Mesenchymal stem cell (in vitro differentiated cells and primary cell): ENCODE measurements at regions not wholly inside any gene's neighbourhood (a gene's known extent, or its start where the extent isn't known, plus 50 kb on each side); places are given as distances from the start of the nearest gene placed in this dataset.

Experiments used
- DNase-seq: peaks from one replicate; pipeline ENCODE4 v3.0.0-alpha.2; 2013
- H2AFZ ChIP-seq: one replicate; pipeline ENCODE4 v1.6.1; 2013; ENCODE audit warnings: low read depth, mild to moderate bottlenecking, control low read depth, inconsistent platforms, low read length, moderate library complexity
- H2AK5ac ChIP-seq: 2 replicates; pipeline ENCODE4 v1.6.1; 2013; ENCODE audit warnings: low read length, moderate library complexity, mild to moderate bottlenecking, inconsistent platforms; ENCODE audit not compliant: severe bottlenecking
- H2BK120ac ChIP-seq: one replicate; pipeline ENCODE4 v1.6.1; 2013; ENCODE audit warnings: low read depth, mild to moderate bottlenecking, inconsistent platforms, low read length, moderate library complexity
- H2BK12ac ChIP-seq, 2 experiments: one replicate each; pipeline ENCODE4 v1.6.1; 2013; ENCODE audit warnings: inconsistent platforms in 2 of 2, low read length in 2 of 2, mild to moderate bottlenecking in 2 of 2, moderate library complexity in 2 of 2, control low read depth in 1 of 2
- H2BK15ac ChIP-seq: one replicate; pipeline ENCODE4 v1.6.1; 2013; ENCODE audit warnings: mild to moderate bottlenecking, low read depth, inconsistent platforms; ENCODE audit not compliant: poor library complexity, severe bottlenecking
- H2BK5ac ChIP-seq: 2 replicates; pipeline ENCODE4 v1.6.1; 2013; ENCODE audit warnings: low read depth, mild to moderate bottlenecking, low read length, control low read depth, inconsistent platforms; ENCODE audit not compliant: poor library complexity, severe bottlenecking
- H3K14ac ChIP-seq, 2 experiments: one replicate each; pipeline ENCODE4 v1.6.1; 2013; ENCODE audit warnings: inconsistent platforms in 2 of 2, low read length in 2 of 2, control low read depth in 1 of 2, mild to moderate bottlenecking in 1 of 2, moderate library complexity in 1 of 2
- H3K18ac ChIP-seq, 2 experiments: one replicate each; pipeline ENCODE4 v1.6.1; 2013; ENCODE audit warnings: inconsistent platforms in 2 of 2, low read length in 2 of 2, control low read depth in 1 of 2, low read depth in 1 of 2, mild to moderate bottlenecking in 1 of 2
- H3K23ac ChIP-seq, 2 experiments: one replicate each; pipeline ENCODE4 v1.6.1; 2013; ENCODE audit warnings: inconsistent platforms in 2 of 2, low read length in 2 of 2, mild to moderate bottlenecking in 2 of 2, moderate library complexity in 2 of 2, control low read depth in 1 of 2
- H3K27ac ChIP-seq: 2 replicates; pipeline ENCODE4 v1.5.1; 2013; ENCODE audit warnings: mild to moderate bottlenecking, moderate library complexity, low read length, control low read depth, inconsistent platforms; ENCODE audit not compliant: poor library complexity, severe bottlenecking
- H3K27me3 ChIP-seq, 2 experiments: 2 replicates each; pipeline versions ENCODE4 v1.6.1 to v1.7.0; 2013; ENCODE audit warnings: low read length in 2 of 2, mild to moderate bottlenecking in 2 of 2, moderate library complexity in 2 of 2, control low read depth in 1 of 2, inconsistent platforms in 1 of 2; ENCODE audit not compliant: control insufficient read depth in 1 of 2, insufficient read depth in 1 of 2
- H3K36me3 ChIP-seq, 2 experiments: 2 replicates each; pipeline versions ENCODE4 v1.6.1 to v1.7.0; 2013; ENCODE audit warnings: low read length in 2 of 2, control low read depth in 1 of 2, inconsistent platforms in 1 of 2, low read depth in 1 of 2, mild to moderate bottlenecking in 1 of 2; ENCODE audit not compliant: insufficient read depth in 2 of 2, control insufficient read depth in 1 of 2
- H3K4ac ChIP-seq, 2 experiments: one replicate each; pipeline ENCODE4 v1.6.1; 2013; ENCODE audit warnings: inconsistent platforms in 2 of 2, low read length in 2 of 2, mild to moderate bottlenecking in 2 of 2, moderate library complexity in 2 of 2, control low read depth in 1 of 2, low read depth in 1 of 2
- H3K4me1 ChIP-seq: 2 replicates; pipeline ENCODE4 v1.6.1; 2013; ENCODE audit warnings: low read depth, low read length, control low read depth; ENCODE audit not compliant: control insufficient read depth, insufficient read depth
- H3K4me2 ChIP-seq: 2 replicates; pipeline ENCODE4 v1.6.1; 2013; ENCODE audit warnings: low read length, mild to moderate bottlenecking, inconsistent platforms; ENCODE audit not compliant: poor library complexity, severe bottlenecking
- H3K4me3 ChIP-seq, 2 experiments: 2 replicates each; pipeline versions ENCODE4 v1.5.1 to v1.7.0; 2013; ENCODE audit warnings: low read length in 2 of 2, mild to moderate bottlenecking in 2 of 2, control low read depth in 1 of 2, low read depth in 1 of 2; ENCODE audit not compliant: insufficient read depth in 1 of 2
- H3K79me1 ChIP-seq: replicated peaks from 2 replicates; pipeline ENCODE4 v1.6.1; 2013; ENCODE audit warnings: mild to moderate bottlenecking, control low read depth, low read length, inconsistent platforms; ENCODE audit not compliant: poor library complexity, severe bottlenecking
- H3K9ac ChIP-seq: 2 replicates; pipeline ENCODE4 v1.7.0; 2013; ENCODE audit warnings: mild to moderate bottlenecking, low read length, moderate library complexity
- H3K9me3 ChIP-seq: 2 replicates; pipeline ENCODE4 v1.7.0; 2013; ENCODE audit warnings: mild to moderate bottlenecking, low read length; ENCODE audit not compliant: control insufficient read depth
- H4K8ac ChIP-seq: one replicate; pipeline ENCODE4 v1.6.1; 2013; ENCODE audit warnings: inconsistent platforms, mild to moderate bottlenecking, low read length, moderate library complexity
- H4K91ac ChIP-seq: one replicate; pipeline ENCODE4 v1.6.1; 2013; ENCODE audit warnings: mild to moderate bottlenecking, low read length, inconsistent platforms
- WGBS: methylation state at CpG from one replicate; pipeline ENCODE4 v1.1.7; 2013; ENCODE audit warnings: mixed read lengths; 5-methylcytosine and 5-hydroxymethylcytosine counted together

DNA sequence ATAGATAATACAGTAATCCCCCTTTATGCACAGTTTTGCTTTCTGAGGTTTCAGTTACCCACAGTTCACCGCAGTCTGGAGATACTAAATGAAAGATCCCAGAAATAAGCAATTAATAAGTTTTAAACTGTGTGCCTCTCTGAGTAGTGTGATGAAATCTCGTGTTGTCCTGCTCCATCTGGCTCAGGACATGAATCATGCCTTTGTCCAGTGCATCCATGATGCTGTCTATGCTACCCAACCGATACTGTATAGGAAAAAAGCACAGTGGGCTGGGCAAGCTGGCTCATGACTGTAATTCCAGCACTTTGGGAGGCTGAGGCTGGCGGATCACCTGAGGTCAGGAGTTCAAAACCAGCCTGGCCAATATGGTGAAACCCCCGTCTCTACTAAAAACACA, 85.0 kb upstream of the SLC2A1 start:
- H3K36me3 ChIP-seq = no peaks in the 10 kb centered on the region
- no peak overlapping the region for H3K4me3 ChIP-seq
- no peak overlapping the region for H3K14ac ChIP-seq
- no peak overlapping the region for H2BK12ac ChIP-seq
- H3K18ac ChIP-seq = no peak overlapping the region
- no peak overlapping the region for H3K23ac ChIP-seq
- H2AFZ ChIP-seq = no peak overlapping the region
- no peak overlapping the region for H2BK120ac ChIP-seq
- no peak overlapping the region for H2AK5ac ChIP-seq
- H3K9ac ChIP-seq = no peak overlapping the region
- no peaks in the 10 kb centered on the region for H3K9me3 ChIP-seq
- no peak overlapping the region for H4K8ac ChIP-seq
- no peaks in the 10 kb centered on the region for H3K79me1 ChIP-seq
- H3K27me3 ChIP-seq = peaks cover 4 to 51% of the 10 kb centered on the region in 2 experiments
- H2BK5ac ChIP-seq = no peak overlapping the region
- H3K4me1 ChIP-seq = peaks cover 2% of the 10 kb centered on the region
- no peak for DNase-seq
- H3K4ac ChIP-seq = no peak overlapping the region
- H3K27ac ChIP-seq = no peak overlapping the region
- no peak overlapping the region for H3K4me2 ChIP-seq
- H2BK15ac ChIP-seq = no peak overlapping the region
- no peak overlapping the region for H4K91ac ChIP-seq
- 81% methylated on average over 5 of the region's 5 CpGs for WGBS

DNA sequence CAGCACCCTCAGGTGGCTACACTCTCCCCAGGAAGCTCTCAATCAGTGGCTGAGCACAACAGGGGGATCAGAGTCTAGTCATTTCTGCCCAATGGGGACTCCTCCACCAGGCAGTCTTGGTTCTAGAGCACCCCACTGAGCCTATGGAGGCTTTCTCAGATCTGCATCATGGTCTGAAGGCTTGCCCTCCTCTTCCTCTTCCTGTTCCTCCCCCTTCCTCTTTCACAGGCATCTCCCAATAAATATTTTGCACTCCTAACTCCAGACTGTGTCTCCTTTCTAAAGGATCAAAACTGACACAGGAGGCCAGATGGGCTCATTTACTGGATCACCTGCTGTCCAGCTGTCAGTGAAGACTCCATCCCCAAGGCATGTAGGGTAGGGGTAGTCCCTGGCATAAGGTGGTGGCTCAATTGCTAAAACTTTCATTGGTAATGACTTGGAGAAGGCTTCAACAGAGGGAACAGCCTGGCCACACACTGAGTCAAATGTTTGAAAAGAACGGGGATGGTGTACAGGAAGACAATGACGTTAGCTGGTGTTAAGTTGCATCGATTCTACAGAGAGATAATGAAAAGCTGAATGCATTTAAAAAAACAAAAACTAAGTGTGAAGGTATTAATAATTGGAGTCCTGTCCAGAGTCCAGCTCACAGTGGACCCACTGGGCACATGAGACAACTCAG, 84.2 kb upstream of the SLC2A1 start:
- 91% methylated on average over 3 of the region's 3 CpGs for WGBS
- no peak overlapping the region for H3K4me2 ChIP-seq

DNA sequence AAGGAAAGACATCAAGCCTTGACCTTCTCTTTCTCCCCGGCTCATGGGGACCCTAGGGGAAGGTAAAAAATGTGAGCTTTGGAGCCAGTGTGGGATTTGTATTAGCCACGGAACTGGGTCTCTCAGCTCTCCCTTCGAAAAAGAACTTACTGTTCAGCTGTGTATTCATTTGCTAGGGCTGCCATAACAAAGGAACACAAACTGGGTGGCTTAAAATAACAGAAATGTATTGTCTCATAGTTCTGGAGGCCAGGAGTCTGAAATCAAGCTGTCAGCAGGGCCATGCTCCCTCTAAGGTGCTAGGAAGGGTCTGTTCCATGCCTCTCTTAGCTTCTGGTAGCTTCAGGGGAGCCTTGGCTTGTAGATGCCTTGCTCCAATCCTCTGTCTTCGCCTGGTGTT, 83.5 kb upstream of the SLC2A1 start:
- Histone ChIP-seq H3K27me3 (peaks cover 4 to 58% of the 10 kb centered on the region in 2 experiments), H3K79me1 (no peaks in the 10 kb centered on the region), H3K4me1 (no peaks in the 10 kb centered on the region), H2BK120ac (no peak overlapping the region), H3K4me3 (no peak overlapping the region), H2BK15ac (no peak overlapping the region), H4K91ac (no peak overlapping the region), H3K23ac (no peak overlapping the region), H3K14ac (no peak overlapping the region), H3K9ac (no peak overlapping the region), H3K36me3 (no peaks in the 10 kb centered on the region), H2BK5ac (no peak overlapping the region), H2BK12ac (no peak overlapping the region), H2AK5ac (no peak overlapping the region), H3K9me3 (no peaks in the 10 kb centered on the region), H3K18ac (no peak overlapping the region), H3K4ac (no peak overlapping the region), H3K4me2 (no peak overlapping the region), H4K8ac (no peak overlapping the region), H2AFZ (no peak overlapping the region), H3K27ac (no peak overlapping the region)
- WGBS = 86% methylated on average over 4 of the region's 4 CpGs
- DNase-seq = no peak

More for the DNA sequence above, 84.2 kb upstream of the SLC2A1 start:
- H2BK12ac ChIP-seq = no peak overlapping the region
- no peak overlapping the region for H3K27ac ChIP-seq
- H3K23ac ChIP-seq = no peak overlapping the region
- no peaks in the 10 kb centered on the region for H3K9me3 ChIP-seq
- no peak overlapping the region for H4K8ac ChIP-seq
- no peak overlapping the region for H3K9ac ChIP-seq
- H3K36me3 ChIP-seq = no peaks in the 10 kb centered on the region
- H3K4me3 ChIP-seq = no peak overlapping the region
- H3K4me1 ChIP-seq = no peaks in the 10 kb centered on the region
- DNase-seq = no peak
- no peak overlapping the region for H4K91ac ChIP-seq
- no peaks in the 10 kb centered on the region for H3K79me1 ChIP-seq
- H2BK5ac ChIP-seq = no peak overlapping the region
- no peak overlapping the region for H2AFZ ChIP-seq
- H3K4ac ChIP-seq = no peak overlapping the region
- H2AK5ac ChIP-seq = no peak overlapping the region
- no peak overlapping the region for H2BK15ac ChIP-seq
- no peak overlapping the region for H3K18ac ChIP-seq
- H2BK120ac ChIP-seq = no peak overlapping the region
- peaks cover 4 to 51% of the 10 kb centered on the region in 2 experiments for H3K27me3 ChIP-seq
- no peak overlapping the region for H3K14ac ChIP-seq

GRCh38 chr1:43041591-43041990, 82.9 kb upstream of the SLC2A1 start:
- H2BK5ac ChIP-seq = no peak overlapping the region
- WGBS = 96% methylated on average over 3 of the region's 3 CpGs

More at GRCh38 chr1:43041591-43041990, 82.9 kb upstream of the SLC2A1 start:
- Histone ChIP-seq H4K8ac (no peak overlapping the region), H2BK15ac (no peak overlapping the region), H3K9ac (no peak overlapping the region), H3K4me3 (no peak overlapping the region), H3K36me3 (no peaks in the 10 kb centered on the region), H3K23ac (no peak overlapping the region), H3K9me3 (no peaks in the 10 kb centered on the region), H3K27ac (no peak overlapping the region), H3K18ac (no peak overlapping the region), H4K91ac (no peak overlapping the region), H3K14ac (no peak overlapping the region), H3K4me1 (peaks cover 2% of the 10 kb centered on the region), H3K4ac (no peak overlapping the region), H2AK5ac (no peak overlapping the region), H3K27me3 (peaks cover 4 to 57% of the 10 kb centered on the region in 2 experiments), H2BK120ac (no peak overlapping the region), H2AFZ (no peak overlapping the region), H3K4me2 (no peak overlapping the region), H3K79me1 (no peaks in the 10 kb centered on the region), H2BK12ac (no peak overlapping the region)
- DNase-seq = no peak
